BE2C (cell line): ENCODE measurements at regions not wholly inside any gene's neighbourhood (a gene's known extent, or its start where the extent isn't known, plus 50 kb on each side); places are given as distances from the start of the nearest gene placed in this dataset.

Experiments
- DNase-seq: peaks from one replicate; pipeline ENCODE4 v3.0.0-alpha.2; 2020
- H3K27me3 ChIP-seq: fragments of 250-450 bp; sonication (Bioruptor Pico); 2 replicates; pipeline ENCODE4 v1.5.1; 2020; ENCODE audit warnings: mild to moderate bottlenecking
- H3K36me3 ChIP-seq: fragments of 250-450 bp; sonication (Bioruptor Pico); 2 replicates; pipeline ENCODE4 v1.5.1; 2020; ENCODE audit warnings: mild to moderate bottlenecking
- H3K4me1 ChIP-seq: fragments of 250-450 bp; sonication (Bioruptor Pico); 2 replicates; pipeline ENCODE4 v1.5.1; 2020
- H3K4me3 ChIP-seq: 2 replicates; pipeline ENCODE4 v1.5.1; 2011; ENCODE audit warnings: low read depth, low read length
- H3K9me3 ChIP-seq: fragments of 250-450 bp; sonication (Bioruptor Pico); 2 replicates; pipeline ENCODE4 v1.5.1; 2020
- CTCF ChIP-seq: IDR thresholded peaks from 2 replicates; pipeline ENCODE4 v1.5.1; 2012; ENCODE audit warnings: mild to moderate bottlenecking, low read depth, low read length

DNA sequence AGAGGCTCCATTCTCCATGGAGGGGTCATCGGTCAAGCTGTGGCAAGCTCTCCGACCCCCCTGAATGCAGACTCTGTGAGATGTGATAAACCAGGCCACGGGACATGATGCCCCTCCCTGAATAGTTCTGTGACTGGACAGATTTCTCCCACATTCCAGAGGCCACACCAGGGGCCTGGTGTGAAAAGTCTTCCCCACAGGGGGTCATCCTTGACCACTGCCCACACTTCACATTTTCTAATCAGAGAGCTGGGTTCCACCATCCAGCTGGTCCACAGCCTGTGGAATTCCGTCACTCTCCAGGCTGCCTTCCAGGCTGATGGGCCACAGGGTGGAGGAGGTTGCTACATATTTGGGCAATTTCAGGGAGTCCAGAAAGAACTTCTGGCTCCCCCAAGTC, 51.3 kb upstream of the CYRIA start:
- no peaks in the 10 kb centered on the region for H3K27me3 ChIP-seq
- H3K4me1 ChIP-seq = no peaks in the 10 kb centered on the region
- no peaks in the 10 kb centered on the region for H3K9me3 ChIP-seq
- DNase-seq = no peak
- no peak for TF ChIP-seq CTCF
- H3K4me3 ChIP-seq = no peak overlapping the region
- H3K36me3 ChIP-seq = no peaks in the 10 kb centered on the region

DNA sequence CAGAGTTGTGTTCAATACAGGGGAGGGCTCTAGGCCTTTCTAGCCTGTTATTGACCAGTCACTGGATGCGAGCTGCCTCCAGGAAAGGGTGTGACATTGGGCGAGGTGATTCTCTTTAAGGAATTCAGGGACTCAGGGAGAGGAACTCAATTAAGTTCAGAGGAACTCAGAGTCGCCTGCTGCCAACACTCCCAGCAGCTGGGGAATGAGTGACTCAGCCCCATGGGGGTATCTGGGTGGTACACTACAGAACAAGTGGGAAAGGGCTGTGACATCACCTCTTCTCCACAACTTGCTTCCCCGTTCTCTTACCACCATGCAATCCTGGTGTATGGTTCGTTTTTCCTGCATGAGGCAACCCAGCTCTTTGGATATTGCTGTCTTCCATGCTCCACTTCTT, 50.4 kb upstream of the CYRIA start:
- H3K27me3 ChIP-seq = no peaks in the 10 kb centered on the region
- H3K4me3 ChIP-seq = no peak overlapping the region
- H3K4me1 ChIP-seq = no peaks in the 10 kb centered on the region
- no peaks in the 10 kb centered on the region for H3K9me3 ChIP-seq
- no peaks in the 10 kb centered on the region for H3K36me3 ChIP-seq
- no peak for TF ChIP-seq CTCF
- DNase-seq = no peak
